GM21825 (cell line): ENCODE measurements at regions not wholly inside any gene's neighbourhood (a gene's known extent, or its start where the extent isn't known, plus 50 kb on each side); places are given as distances from the start of the nearest gene placed in this dataset.

Experiments used
- ATAC-seq: cut with Tn5 transposase; IDR thresholded peaks from one replicate; pipeline ENCODE4 v1.9.1; 2021; ENCODE audit warnings: mild to moderate bottlenecking, moderate library complexity; ENCODE audit not compliant: unreplicated experiment

GRCh38 chr10:75294866-75295701 lies 59.3 kb upstream of the COMTD1 start:
- ATAC-seq, result peak; percentile 76

- ATAC-seq, result no peak
These were observed 58.7 kb upstream of the COMTD1 start for GRCh38 chr10:75294518-75294865.

GRCh38 chr10:75294031-75294437 lies 58.3 kb upstream of the COMTD1 start:
- no peak for ATAC-seq

GRCh38 chr10:75293446-75293820 lies 57.7 kb upstream of the COMTD1 start:
- no peak for ATAC-seq

DNA sequence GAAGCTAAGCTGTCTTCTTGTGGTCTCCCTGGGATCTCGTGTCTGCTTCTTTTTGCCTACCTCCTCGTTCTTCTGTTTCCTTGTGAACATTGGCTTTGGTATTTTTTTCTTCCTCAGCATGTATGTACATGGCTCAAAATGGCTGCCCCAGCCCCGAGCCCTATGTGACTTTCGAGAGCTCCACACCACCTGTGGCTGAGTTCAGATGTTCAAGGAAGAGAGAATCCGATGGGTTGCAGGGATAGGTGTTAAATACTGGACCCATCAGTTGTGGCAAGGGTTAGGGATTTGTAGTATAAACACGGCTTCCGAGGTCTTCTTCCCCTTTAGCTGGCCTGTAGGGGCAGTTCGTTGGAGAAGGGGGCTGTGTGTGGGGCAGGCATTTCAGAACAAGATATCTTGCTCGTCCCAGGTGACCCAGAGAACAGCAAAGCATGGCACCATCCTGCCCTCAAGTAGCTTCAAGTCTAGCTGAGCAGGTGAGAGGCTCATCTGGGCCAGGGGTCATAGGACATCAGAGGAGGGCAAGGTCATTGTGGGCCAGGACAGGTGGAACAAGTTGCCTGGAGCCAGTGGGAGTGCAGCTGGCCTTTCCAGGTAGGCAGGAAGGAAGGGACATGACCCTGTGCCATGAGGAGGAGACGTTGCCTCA lies 57.2 kb upstream of the COMTD1 start:
- ATAC-seq, result no peak

DNA sequence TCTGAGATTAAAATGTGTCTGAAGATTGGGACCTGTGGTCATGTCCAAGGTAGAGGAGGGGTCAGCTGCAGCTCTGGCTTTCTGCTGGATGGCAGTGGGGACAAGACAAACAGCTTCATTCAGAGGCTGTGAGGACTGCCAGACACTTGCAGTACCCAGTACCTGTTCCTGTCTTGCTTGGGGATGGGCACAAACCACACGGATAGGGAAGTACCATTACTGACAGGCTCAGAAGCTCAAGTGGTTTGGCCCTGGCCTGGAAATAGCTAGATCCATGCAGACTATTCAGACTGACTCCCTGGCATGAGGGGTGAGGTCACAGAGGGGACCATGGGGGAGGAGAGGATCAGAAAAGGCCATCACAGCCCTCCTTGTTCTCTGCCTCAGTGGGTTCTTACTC lies 56.0 kb upstream of the COMTD1 start:
- ATAC-seq, result no peak

GRCh38 chr10:75288140-75288711 lies 52.5 kb upstream of the COMTD1 start:
- no peak for ATAC-seq

GRCh38 chr10:75287697-75288096 lies 51.9 kb upstream of the COMTD1 start:
- ATAC-seq, result no peak

GRCh38 chr10:75286901-75287300 lies 51.1 kb upstream of the COMTD1 start:
- ATAC-seq, result no peak
